Esophagus squamous epithelium (tissue), 5 donors: ENCODE measurements at regions not wholly inside any gene's neighbourhood (a gene's known extent, or its start where the extent isn't known, plus 50 kb on each side); places are given as distances from the start of the nearest gene placed in this dataset.

Source experiments
- DNase-seq: peaks from one replicate; lab custom pipeline; 2025; lab: John Stamatoyannopoulos, UW
- H3K27ac ChIP-seq, 4 donors: fragments of 200-600 bp; sonication (generic); one replicate each; pipeline ENCODE4 v1.5.1; 2016 to 2019; ENCODE audit warnings: mild to moderate bottlenecking in 1 of 4
- H3K27me3 ChIP-seq, 4 donors: fragments of 200-600 bp; sonication (generic); 1 replicate in 3 of 4; 2 replicates in 1 of 4; pipeline versions ENCODE4 v1.5.1 to v1.6.0; 2017 to 2021; ENCODE audit warnings: antibody characterized with exemption in 1 of 4
- H3K36me3 ChIP-seq, 3 donors: fragments of 200-600 bp; sonication (generic); one replicate each; pipeline ENCODE4 v1.5.1; 2016 to 2019
- H3K4me1 ChIP-seq, 3 donors: fragments of 200-600 bp; sonication (generic); one replicate each; pipeline ENCODE4 v1.5.1; 2017 to 2019
- H3K4me3 ChIP-seq, 4 donors: fragments of 200-600 bp; sonication (generic); 1 replicate in 3 of 4; 2 replicates in 1 of 4; pipeline ENCODE4 v1.5.1; 2016 to 2019; ENCODE audit warnings: mild to moderate bottlenecking in 2 of 4, moderate library complexity in 1 of 4
- H3K9me3 ChIP-seq, 3 donors: fragments of 200-600 bp; sonication (generic); one replicate each; pipeline ENCODE4 v1.5.1; 2016 to 2019
- POLR2A ChIP-seq, 4 donors: fragments of 450-650 bp; IDR thresholded peaks; one replicate each; pipeline ENCODE4 v1.6.1; 2017; ENCODE audit warnings: antibody characterized with exemption in 4 of 4, mild to moderate bottlenecking in 4 of 4, moderate library complexity in 3 of 4
- WGBS, 2 donors: methylation state at CpG; one replicate each; pipeline ENCODE4 v1.1.5; 2018; 5-methylcytosine and 5-hydroxymethylcytosine counted together
- intact Hi-C: fragments of 100-400 bp; cut with DNase I; formaldehyde crosslinking; loops from one replicate; pipeline ENCODE4 v1.15.0; 2022
- TF ChIP-seq, protein P1 (sequence below), 6 experiments: fragments of 450-650 bp in 4 of 6; fragments of 200-600 bp in 2 of 6; sonication (generic) in 2 of 6; IDR thresholded peaks; one replicate each; pipeline ENCODE4 v1.5.1; 2016 to 2019; ENCODE audit warnings: antibody characterized with exemption in 6 of 6, mild to moderate bottlenecking in 4 of 6, moderate library complexity in 4 of 6
- donor health status: DM: yes; HTN: yes; CAD: no.

- Histone ChIP-seq H3K4me1 (no peaks in the 10 kb centered on the region), H3K27ac (no peak overlapping the region), H3K4me3 (no peak overlapping the region), H3K36me3 (no peaks in the 10 kb centered on the region), H3K27me3 (no peaks in the 10 kb centered on the region), H3K9me3 (peaks cover 0 to 22% (median 14%) of the 10 kb centered on the region in 3 donors)
- TF ChIP-seq, protein P1, sequence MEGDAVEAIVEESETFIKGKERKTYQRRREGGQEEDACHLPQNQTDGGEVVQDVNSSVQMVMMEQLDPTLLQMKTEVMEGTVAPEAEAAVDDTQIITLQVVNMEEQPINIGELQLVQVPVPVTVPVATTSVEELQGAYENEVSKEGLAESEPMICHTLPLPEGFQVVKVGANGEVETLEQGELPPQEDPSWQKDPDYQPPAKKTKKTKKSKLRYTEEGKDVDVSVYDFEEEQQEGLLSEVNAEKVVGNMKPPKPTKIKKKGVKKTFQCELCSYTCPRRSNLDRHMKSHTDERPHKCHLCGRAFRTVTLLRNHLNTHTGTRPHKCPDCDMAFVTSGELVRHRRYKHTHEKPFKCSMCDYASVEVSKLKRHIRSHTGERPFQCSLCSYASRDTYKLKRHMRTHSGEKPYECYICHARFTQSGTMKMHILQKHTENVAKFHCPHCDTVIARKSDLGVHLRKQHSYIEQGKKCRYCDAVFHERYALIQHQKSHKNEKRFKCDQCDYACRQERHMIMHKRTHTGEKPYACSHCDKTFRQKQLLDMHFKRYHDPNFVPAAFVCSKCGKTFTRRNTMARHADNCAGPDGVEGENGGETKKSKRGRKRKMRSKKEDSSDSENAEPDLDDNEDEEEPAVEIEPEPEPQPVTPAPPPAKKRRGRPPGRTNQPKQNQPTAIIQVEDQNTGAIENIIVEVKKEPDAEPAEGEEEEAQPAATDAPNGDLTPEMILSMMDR (IDR thresholded peaks at IDR 0.05) = no peak
- no peak for TF ChIP-seq POLR2A (IDR thresholded peaks at IDR 0.05)
- no peak for DNase-seq
- intact Hi-C loops = no loop called here
- WGBS, 2 donors = 67 to 74% methylated on average over 4 of the region's 4 CpGs
Observed at GRCh38 chr3:28028554-28028953, 212.9 kb upstream of the CMC1 start.

DNA sequence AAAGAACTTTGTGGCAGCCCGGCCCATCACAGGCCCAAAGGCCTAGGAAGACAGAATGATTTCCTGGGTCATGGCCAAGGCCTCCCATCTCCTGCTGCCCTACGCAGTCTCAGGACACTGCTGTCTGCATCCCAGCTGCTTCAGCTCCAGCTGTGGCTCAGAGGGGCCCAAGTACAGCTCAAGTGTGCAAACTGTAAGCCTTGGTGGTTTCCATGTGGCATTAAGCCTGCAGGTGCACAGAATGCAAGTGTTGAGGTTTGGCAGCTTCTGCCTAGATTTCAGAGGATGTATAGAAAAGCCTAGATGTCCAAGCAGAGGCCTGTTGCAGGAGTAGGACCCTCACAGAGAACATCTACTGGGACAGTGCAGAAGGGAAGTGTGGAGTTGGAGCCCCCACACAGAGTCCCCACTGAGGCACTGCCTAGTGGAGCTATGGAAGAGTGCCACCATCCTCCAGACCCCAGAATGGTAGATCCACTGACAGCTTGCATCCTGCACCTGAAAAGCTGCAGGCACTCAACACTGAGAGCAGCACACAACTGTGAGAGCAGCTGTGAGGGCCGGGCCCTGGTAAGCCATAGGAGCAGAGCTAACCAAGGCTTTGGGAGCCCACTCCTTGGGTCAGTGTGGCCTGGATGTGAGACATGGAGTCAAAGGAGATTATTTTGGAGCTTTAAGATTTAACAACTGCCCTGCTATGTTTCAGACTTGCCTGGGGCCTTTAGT is 208.2 kb upstream of the CMC1 start:
- intact Hi-C loops = no loop called here
- 72 to 89% methylated on average over 2 to 3 of the region's 3 CpGs for WGBS, 2 donors
- Histone ChIP-seq H3K9me3 (peaks cover 0 to 12% (median 6%) of the 10 kb centered on the region in 3 donors), H3K36me3 (no peaks in the 10 kb centered on the region), H3K4me1 (no peaks in the 10 kb centered on the region), H3K4me3 (no peak overlapping the region), H3K27me3 (no peaks in the 10 kb centered on the region), H3K27ac (no peak overlapping the region)
- no peak for DNase-seq
- no peak for TF ChIP-seq POLR2A (IDR thresholded peaks at IDR 0.05)
- TF ChIP-seq, protein P1 (IDR thresholded peaks at IDR 0.05) = no peak

- H3K27ac ChIP-seq = no peak overlapping the region
- TF ChIP-seq, protein P1 (IDR thresholded peaks at IDR 0.05) = no peak
- no peak for TF ChIP-seq POLR2A (IDR thresholded peaks at IDR 0.05)
- WGBS, 2 donors = 58 to 68% methylated on average over 4 of the region's 4 CpGs
- H3K36me3 ChIP-seq = no peaks in the 10 kb centered on the region
- H3K4me3 ChIP-seq = no peak overlapping the region
- no peaks in the 10 kb centered on the region for H3K4me1 ChIP-seq
- no peaks in the 10 kb centered on the region for H3K27me3 ChIP-seq
- intact Hi-C loops = no loop called here
- no peak for DNase-seq
- H3K9me3 ChIP-seq = peaks cover 0 to 12% (median 6%) of the 10 kb centered on the region in 3 donors
Observed at GRCh38 chr3:28036599-28037575, 204.5 kb upstream of the CMC1 start.

DNA sequence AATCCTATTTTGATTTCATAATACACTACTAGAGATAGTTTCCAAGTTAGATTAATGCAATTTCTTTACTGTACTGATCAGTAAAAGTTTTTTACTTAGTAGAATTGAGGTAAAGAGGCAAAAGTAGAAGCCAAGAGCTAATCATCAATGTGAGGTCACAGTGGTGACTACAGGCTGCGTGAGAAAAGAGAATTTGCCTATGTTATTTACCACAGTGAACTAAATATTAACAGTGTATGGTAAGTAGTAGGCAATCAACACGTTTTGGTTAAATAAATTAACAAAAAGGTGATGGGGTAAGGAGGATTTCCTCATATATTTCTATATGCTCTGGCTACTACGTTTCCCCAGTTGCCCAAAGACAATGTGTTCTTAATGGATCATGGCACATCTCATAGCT is 202.2 kb upstream of the CMC1 start:
- no peak overlapping the region for H3K4me3 ChIP-seq
- intact Hi-C loops = no loop called here
- no peak overlapping the region for H3K27ac ChIP-seq
- WGBS, 2 donors = 52 to 59% methylated on average over 3 of the region's 3 CpGs
- H3K4me1 ChIP-seq = no peaks in the 10 kb centered on the region
- no peaks in the 10 kb centered on the region for H3K36me3 ChIP-seq
- TF ChIP-seq, protein P1 (IDR thresholded peaks at IDR 0.05) = no peak
- no peak for TF ChIP-seq POLR2A (IDR thresholded peaks at IDR 0.05)
- DNase-seq = no peak
- no peaks in the 10 kb centered on the region for H3K27me3 ChIP-seq
- H3K9me3 ChIP-seq = no peaks in the 10 kb centered on the region

- Histone ChIP-seq H3K27me3 (no peaks in the 10 kb centered on the region), H3K36me3 (no peaks in the 10 kb centered on the region), H3K9me3 (no peaks in the 10 kb centered on the region), H3K4me3 (no peak overlapping the region), H3K27ac (no peak overlapping the region), H3K4me1 (no peaks in the 10 kb centered on the region)
- DNase-seq = no peak
- 24 to 33% methylated on average over 1 of the region's 1 CpG for WGBS, 2 donors
- TF ChIP-seq POLR2A (IDR thresholded peaks at IDR 0.05) = no peak
- TF ChIP-seq, protein P1 (IDR thresholded peaks at IDR 0.05) = no peak
- intact Hi-C loops = no loop called here
Observed at GRCh38 chr3:28039829-28040228, 201.6 kb upstream of the CMC1 start.
